Panc1 (cell line): ENCODE measurements at regions not wholly inside any gene's neighbourhood (a gene's known extent, or its start where the extent isn't known, plus 50 kb on each side); places are given as distances from the start of the nearest gene placed in this dataset.

Experiments used
- ATAC-seq: fragments of 200-7000 bp; cut with Tn5 transposase; 2 replicates; pipeline ENCODE4 v1.9.1; 2020; ENCODE audit warnings: mild to moderate bottlenecking, moderate library complexity
- BruUV-seq: library from RNA; stranded (reverse); fragments of 400-500 nt; replicated peaks from 2 replicates; lab custom pipeline; 2021; lab: Mats Ljungman, UMichigan
- CTCF ChIA-PET: fragments of 300-600 bp; sonication (Branson Sonifier 250); formaldehyde crosslinking; loops from one replicate; lab custom pipeline; 2022; ENCODE audit warnings: antibody characterized with exemption; lab: Charles Lee
- POLR2A ChIA-PET: fragments of 300-600 bp; sonication (Branson Sonifier 250); formaldehyde crosslinking; loops from one replicate; lab custom pipeline; 2022; ENCODE audit warnings: antibody characterized with exemption; lab: Charles Lee
- DNase-seq: peaks from one replicate; pipeline ENCODE4 v3.0.0-alpha.2; 2010; ENCODE audit warnings: low read depth, low spot score
- H3K27ac ChIP-seq: 2 replicates; pipeline ENCODE4 v1.5.1; 2011; ENCODE audit warnings: mild to moderate bottlenecking, low read length, inconsistent platforms
- H3K27me3 ChIP-seq: fragments of 200-500 bp; sonication (Bioruptor generic); 2 replicates; pipeline ENCODE4 v1.6.0; 2014; ENCODE audit warnings: low read length, inconsistent platforms; ENCODE audit not compliant: control insufficient read depth, insufficient read depth
- H3K36me3 ChIP-seq: fragments of 200-500 bp; sonication (Bioruptor generic); 2 replicates; pipeline ENCODE4 v1.5.1; 2014; ENCODE audit warnings: inconsistent platforms, mild to moderate bottlenecking, low read length, moderate library complexity; ENCODE audit not compliant: control insufficient read depth, insufficient read depth
- H3K4me1 ChIP-seq: 2 replicates; pipeline ENCODE4 v1.5.1; 2011; ENCODE audit warnings: inconsistent platforms, mild to moderate bottlenecking, low read length, moderate library complexity; ENCODE audit not compliant: control insufficient read depth, insufficient read depth
- H3K4me3 ChIP-seq, 2 experiments: 2 replicates each; pipeline ENCODE4 v1.5.1; 2011 to 2012; ENCODE audit warnings: low read depth in 2 of 2, low read length in 2 of 2, mild to moderate bottlenecking in 2 of 2, inconsistent platforms in 1 of 2, moderate library complexity in 1 of 2
- H3K9me3 ChIP-seq: fragments of 200-500 bp; sonication (Bioruptor generic); 2 replicates; pipeline ENCODE4 v1.5.1; 2014; ENCODE audit warnings: low read depth, mild to moderate bottlenecking, inconsistent platforms, low read length, moderate library complexity; ENCODE audit not compliant: control insufficient read depth, insufficient read depth
- POLR2AphosphoS5 ChIP-seq: IDR thresholded peaks from 2 replicates; pipeline ENCODE4 v1.6.1; 2012; ENCODE audit warnings: mild to moderate bottlenecking, low read depth, low read length, moderate library complexity
- REST ChIP-seq, 2 experiments: IDR thresholded peaks; 2 replicates each; pipeline ENCODE4 v1.6.1; 2011 to 2012; ENCODE audit warnings: low read depth in 2 of 2, control low read depth in 1 of 2, low read length in 1 of 2, mild to moderate bottlenecking in 1 of 2, moderate library complexity in 1 of 2; ENCODE audit not compliant: insufficient read depth in 1 of 2
- SIN3A ChIP-seq: IDR thresholded peaks from 2 replicates; pipeline ENCODE4 v1.6.1; 2012; ENCODE audit warnings: low read depth, mild to moderate bottlenecking, low read length, moderate library complexity, borderline replicate concordance; ENCODE audit not compliant: insufficient read depth
- TCF7L2 ChIP-seq: IDR thresholded peaks from 2 replicates; pipeline ENCODE4 v1.6.1; 2011; ENCODE audit warnings: mild to moderate bottlenecking, low read depth, low read length, inconsistent platforms
- in situ Hi-C: cut with HindIII; loops from 2 replicates; pipeline ENCODE4 v1.10.0; 2016; ENCODE audit warnings: low sequenced_read_pairs, low pct_unique_long_range_greater_than_20kb
- intact Hi-C: fragments of 100-400 bp; cut with micrococcal nuclease; formaldehyde crosslinking; loops from one replicate; pipeline ENCODE4 v1.10.0; 2022; ENCODE audit not compliant: unreplicated experiment
- TF ChIP-seq, protein P1 (sequence below): fragments of 450-650 bp; IDR thresholded peaks from 2 replicates; pipeline ENCODE4 v1.5.1; 2017; ENCODE audit warnings: mild to moderate bottlenecking

DNA sequence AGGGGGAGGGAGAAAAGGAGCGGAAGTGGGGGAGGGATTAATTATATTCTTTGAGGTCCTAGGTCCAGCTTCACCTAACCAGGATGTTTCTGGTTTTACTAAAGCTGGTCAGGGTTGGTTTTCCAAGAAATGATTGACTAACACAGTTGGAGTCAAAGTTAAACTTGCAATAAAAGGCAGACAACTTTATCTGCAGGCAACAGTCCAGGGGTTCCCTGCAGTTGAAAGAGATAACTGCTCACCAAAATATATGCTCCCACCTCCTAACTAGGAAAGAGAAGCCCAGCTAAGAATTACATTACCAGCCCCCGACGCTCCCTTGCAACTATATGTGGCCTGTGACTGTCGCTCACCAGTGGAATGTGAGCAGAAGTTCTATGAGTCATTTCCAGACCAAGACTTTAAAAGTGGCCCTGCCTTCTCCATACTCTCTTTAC lies 140.0 kb upstream of the PKDCC start:
- H3K4me1 ChIP-seq, result no peaks in the 10 kb centered on the region
- H3K9me3 ChIP-seq, result no peaks in the 10 kb centered on the region
- ChIA-PET POLR2A (no interaction called here), CTCF (no interaction called here)
- no peaks in the 10 kb centered on the region for H3K36me3 ChIP-seq
- TF ChIP-seq SIN3A (no peak), POLR2AphosphoS5 (no peak), TCF7L2 (no peak), REST (IDR thresholded peaks at IDR 0.05; ENCODE audit: insufficient read depth in 1 of 2, low read depth in 2 of 2, low read length in 1 of 2) (no peak)
- TF ChIP-seq, protein P1, sequence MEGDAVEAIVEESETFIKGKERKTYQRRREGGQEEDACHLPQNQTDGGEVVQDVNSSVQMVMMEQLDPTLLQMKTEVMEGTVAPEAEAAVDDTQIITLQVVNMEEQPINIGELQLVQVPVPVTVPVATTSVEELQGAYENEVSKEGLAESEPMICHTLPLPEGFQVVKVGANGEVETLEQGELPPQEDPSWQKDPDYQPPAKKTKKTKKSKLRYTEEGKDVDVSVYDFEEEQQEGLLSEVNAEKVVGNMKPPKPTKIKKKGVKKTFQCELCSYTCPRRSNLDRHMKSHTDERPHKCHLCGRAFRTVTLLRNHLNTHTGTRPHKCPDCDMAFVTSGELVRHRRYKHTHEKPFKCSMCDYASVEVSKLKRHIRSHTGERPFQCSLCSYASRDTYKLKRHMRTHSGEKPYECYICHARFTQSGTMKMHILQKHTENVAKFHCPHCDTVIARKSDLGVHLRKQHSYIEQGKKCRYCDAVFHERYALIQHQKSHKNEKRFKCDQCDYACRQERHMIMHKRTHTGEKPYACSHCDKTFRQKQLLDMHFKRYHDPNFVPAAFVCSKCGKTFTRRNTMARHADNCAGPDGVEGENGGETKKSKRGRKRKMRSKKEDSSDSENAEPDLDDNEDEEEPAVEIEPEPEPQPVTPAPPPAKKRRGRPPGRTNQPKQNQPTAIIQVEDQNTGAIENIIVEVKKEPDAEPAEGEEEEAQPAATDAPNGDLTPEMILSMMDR, result no peak
- DNase-seq (no peak), ATAC-seq (no peak)
- no peak overlapping the region for H3K4me3 ChIP-seq
- peaks cover 6% of the 10 kb centered on the region for H3K27me3 ChIP-seq
- in situ Hi-C loops (no loop called here), intact Hi-C loops (no loop called here)
- no peak overlapping the region for H3K27ac ChIP-seq
- no TSS peak for BruUV-seq

DNA sequence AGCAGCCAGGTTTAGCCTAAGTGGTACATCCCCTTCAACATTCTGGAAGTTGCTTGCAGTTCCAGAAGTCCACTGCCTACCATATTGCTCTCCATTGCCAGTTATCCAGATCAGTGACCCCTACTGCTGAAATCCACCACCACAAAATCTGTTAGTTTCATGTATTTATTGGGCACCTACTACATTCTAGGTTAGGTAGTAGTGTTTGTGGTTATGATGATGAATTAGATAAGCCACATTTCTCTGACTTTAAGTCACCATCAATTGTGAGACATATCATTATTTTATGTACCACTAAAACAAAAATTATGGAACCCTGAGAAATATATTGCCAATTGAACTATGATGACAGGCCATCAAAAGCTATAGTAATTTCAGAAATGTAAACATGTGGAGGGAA lies 139.5 kb upstream of the PKDCC start:
- BruUV-seq, result no TSS peak
- no peak for ATAC-seq
- intact Hi-C loops, result no loop called here

More for the DNA sequence above, 139.5 kb upstream of the PKDCC start:
- Histone ChIP-seq H3K9me3 (no peaks in the 10 kb centered on the region), H3K4me3 (no peak overlapping the region), H3K27ac (no peak overlapping the region), H3K27me3 (peaks cover 6% of the 10 kb centered on the region; the same call in 1 of the 2 replicates), H3K36me3 (no peaks in the 10 kb centered on the region), H3K4me1 (no peaks in the 10 kb centered on the region)
- DNase-seq, result no peak
- CTCF ChIA-PET, result no interaction called here
- in situ Hi-C loops, result no loop called here
- TF ChIP-seq POLR2AphosphoS5, result no peak
- no peak for TF ChIP-seq SIN3A
- TF ChIP-seq, protein P1, result no peak
- no peak for TF ChIP-seq REST (IDR thresholded peaks at IDR 0.05; ENCODE audit: insufficient read depth in 1 of 2, low read depth in 2 of 2, low read length in 1 of 2)
- no peak for TF ChIP-seq TCF7L2
- POLR2A ChIA-PET, result no interaction called here
